Fibroblast of skin of left quadriceps (primary cell): ENCODE measurements at regions not wholly inside any gene's neighbourhood (a gene's known extent, or its start where the extent isn't known, plus 50 kb on each side); places are given as distances from the start of the nearest gene placed in this dataset.
"Not testable (repeated sequence)": the region's sequence is repeated elsewhere in the genome, so short reads cannot be mapped to it uniquely, and the experiment has no call there.

Experiments
- DNase-seq, 2 experiments: peaks; one replicate each; pipeline ENCODE4 v3.0.0-alpha.2; 2013; ENCODE audit warnings: low read depth in 2 of 2

DNA sequence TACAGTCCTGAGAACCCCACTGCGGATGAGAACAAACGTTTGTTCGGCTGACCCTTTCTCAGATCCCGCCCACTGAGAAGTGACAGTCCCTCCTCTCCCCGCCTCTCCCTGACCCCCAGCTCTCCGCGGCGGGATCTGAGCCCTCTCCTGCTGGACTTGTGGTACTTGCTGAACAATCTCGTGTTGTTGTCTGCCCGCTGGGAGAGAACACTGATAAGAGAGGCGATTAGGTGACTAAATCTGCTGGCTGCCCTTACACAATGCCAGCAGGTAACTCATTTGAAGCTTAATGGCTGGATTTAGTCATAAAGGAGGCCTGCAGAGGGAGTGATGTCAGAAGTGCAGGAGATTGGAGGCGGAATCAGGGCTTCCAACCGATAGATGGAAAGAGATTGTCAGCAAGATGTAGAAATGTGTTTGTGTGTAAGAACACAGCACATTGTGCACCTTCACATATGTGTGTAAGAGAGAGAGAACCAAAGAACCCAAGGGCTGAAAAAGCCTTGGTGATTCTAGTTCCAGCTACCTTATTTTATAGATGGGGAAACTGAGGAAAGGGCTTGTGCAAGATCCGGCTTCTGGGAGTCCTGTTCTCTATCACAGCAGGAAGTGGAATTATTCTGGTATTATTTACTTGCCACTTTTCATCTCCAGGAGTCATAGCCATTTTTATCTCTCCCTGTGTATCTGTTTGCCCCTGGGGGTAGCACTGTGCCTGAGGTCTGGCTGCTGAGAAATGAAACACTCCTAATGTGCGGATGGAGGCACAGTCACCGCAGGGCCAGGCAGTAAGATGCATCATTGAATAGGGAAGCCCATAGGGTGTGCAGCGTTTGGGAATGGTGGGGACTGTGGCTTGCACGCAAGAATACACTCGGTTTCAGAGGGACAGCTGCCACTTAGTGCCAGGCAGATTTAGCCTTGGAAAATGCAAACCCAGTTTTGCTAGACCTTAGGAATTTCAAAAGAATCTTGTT is 203.7 kb upstream of the MSX2 start:
- no peak for DNase-seq

DNA sequence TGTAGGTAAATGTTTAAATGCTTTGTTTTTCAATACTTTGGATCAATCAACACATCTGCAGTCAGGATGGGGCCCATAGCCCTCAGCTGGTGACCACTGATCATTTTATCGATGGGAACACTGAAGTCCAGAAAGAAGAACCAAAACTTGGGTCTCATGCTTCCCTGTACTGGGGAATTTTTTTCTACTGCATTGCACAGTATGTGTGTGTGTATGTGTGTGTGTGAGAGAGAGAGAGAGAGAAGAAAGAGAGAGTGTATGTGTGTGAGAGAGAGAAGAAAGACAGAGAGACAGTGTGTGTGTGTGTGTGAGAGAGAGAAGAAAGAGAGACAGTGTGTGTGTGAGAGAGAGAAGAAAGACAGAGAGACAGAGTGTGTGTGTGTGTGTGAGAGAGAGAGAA is 202.9 kb upstream of the MSX2 start:
- DNase-seq = no peak

DNA sequence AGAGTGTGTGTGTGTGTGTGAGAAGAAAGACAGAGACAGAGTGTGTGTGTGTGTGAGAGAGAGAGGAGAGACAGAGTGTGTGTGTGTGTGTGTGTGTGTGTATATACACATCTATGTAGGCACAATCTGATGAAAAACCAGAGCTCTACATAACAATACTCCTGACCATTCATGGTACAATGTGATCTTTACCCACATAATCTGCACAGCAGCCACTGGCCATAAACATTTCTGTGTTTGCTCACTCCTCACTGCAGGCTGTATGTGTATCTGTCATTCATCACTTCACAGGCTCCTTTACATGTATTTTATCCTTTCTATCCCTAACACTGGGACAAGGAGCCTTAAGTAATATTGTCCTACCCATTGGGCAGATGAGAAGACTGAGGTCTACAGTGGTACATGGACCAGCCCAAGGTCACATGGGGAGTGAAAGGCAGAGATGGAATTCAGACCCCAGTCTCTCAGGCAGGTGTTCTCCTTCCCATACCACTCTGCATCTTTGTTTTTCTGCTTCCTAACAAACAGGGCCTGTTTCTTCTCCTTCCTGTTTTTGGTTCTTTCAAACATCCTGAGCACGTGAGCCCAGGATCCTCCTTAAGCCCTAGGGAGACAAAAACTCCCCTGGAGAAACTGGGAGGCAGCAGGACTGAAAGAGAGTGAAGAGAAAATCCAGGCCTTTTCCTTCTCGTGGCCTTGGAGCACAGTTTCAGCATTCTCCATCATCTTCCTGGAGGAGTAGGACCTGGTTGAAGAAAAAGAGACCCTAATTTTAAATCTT is 201.7 kb upstream of the MSX2 start:
- DNase-seq = no peak

DNA sequence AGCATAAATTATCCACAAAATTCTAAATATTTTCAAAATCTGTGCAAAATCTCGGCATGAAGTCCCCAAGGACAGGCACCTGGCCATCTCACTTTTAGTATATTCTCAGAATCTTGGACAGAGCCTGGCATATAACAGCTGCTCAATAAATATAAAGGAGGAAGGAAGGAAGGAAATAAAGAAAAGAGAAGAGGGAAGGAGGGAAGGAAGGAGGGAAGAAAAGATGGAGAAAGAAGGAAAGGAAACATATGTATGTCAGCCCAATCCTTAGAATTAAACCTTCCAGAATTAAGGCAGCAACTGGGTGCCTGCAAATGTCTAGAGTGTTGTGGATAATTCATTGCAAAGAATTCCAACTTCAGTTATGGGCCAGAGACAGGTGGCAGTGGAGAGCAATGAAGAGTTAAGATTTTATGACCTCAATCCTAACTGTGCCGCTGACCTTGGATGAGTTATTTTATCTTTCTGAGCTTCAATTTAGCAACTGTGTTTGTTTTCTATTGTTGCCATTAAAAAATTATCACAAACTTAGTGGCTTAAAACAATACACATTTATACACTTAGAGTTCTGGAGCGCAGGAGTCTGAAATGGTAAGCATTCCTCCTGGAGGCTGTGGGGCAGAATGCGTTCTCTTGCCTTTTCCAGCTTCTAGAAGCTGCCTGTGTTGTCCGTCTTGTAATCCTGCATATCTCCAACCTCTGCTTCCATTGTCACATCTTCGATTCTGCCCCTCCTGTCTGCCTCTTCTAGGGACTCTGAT is 200.9 kb upstream of the MSX2 start:
- no peak for DNase-seq

DNA sequence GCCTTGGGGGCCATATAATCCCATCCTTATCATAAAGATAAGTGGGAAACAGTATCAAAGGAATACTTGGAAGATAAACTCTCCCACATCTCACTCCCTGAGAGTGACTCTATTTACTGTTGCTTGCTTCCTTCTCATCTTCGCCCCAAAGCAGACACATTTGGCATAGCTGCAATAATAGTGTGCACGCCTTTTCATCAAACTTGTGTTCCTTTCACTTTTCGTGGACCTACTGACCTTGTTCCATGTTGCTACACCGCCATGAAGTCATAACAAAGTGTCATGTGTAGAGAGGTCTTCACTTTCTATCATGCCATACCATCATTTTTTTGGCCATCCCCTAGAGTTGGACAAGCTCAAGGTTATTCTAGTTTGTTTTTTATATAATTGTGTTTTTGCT is 200.0 kb upstream of the MSX2 start:
- DNase-seq = no peak

DNA sequence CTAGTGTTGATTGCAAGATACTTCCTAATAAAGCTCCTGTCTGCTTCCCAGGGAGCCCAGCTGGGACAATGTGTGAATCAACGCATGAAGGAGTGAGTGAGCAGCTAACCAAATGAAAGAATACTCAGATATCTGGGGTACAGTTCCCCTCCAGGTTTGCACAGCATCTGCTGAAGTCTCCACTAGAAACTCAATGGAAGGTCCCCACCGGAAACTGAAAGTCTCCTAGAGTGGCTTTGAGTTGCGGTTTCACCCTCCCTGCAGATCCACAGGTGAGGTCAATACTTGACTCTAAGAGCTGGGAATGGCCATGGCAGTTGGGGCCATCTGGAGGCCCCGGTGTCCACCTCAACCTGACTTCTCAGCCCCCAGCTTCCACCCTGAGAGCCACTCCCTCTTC is 198.2 kb upstream of the MSX2 start:
- DNase-seq = no peak

DNA sequence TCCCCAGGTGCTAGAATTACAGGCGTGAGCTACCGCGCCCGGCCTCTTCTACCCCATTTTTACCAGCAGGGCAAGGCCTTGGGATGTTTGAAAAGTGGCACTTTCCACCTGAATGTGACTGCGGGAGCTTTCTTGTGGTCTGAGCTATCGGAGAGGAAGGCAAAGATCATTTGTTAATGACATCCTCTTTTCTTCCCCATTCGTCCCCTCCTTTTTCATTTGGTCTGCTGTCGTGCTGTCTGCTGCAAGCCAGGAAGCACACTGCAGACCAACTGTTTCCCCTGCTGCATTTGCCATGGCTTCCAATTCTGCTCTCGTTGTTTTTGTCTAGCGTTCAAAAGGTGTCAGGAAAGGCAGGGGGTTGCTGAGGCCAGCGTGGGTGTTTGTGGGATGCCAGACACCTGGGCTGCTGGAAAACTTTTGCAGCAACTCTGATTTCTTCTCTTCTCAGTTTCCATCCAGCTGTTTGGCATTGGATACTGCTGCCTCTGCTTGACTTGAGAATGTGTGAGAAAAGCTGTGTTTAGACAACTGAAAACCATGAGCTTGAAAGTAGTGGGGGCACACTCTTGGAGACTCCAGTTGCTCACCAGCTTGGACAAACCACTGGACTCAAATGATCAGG is 196.4 kb upstream of the MSX2 start:
- DNase-seq = no peak

DNA sequence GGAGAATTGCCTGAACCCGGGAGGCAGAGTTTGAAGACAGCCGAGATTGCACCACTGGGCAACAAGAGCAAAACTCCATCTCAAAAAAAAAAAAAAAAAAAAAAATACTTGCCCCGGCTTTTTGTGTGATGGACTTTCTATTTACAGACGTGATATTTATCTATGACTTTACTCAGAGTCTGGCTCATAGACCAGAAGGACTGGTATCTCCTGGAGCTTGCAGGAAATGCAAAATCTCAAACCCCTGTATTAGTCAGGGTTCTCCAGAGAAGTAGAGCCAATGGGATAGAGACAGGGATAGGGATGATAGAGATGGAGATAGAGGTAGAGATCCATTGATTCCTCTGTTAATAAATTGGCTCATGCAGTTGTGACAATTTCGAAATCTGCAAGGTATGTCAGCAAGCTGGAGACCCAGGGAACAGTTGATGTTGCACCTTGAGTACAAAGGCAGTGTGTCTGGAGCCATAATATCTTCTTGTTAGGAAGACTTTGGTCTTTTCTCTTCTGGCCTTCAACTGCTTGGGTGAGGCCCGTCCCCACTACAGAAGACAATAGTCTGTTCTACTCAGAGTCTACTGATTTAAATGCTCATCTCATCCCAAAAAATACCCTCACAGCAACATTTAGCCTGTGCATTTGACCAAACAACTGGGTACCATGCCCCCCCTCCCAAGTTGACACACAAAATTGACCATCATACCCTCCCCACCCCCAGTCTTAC is 195.4 kb upstream of the MSX2 start:
- DNase-seq = no peak

DNA sequence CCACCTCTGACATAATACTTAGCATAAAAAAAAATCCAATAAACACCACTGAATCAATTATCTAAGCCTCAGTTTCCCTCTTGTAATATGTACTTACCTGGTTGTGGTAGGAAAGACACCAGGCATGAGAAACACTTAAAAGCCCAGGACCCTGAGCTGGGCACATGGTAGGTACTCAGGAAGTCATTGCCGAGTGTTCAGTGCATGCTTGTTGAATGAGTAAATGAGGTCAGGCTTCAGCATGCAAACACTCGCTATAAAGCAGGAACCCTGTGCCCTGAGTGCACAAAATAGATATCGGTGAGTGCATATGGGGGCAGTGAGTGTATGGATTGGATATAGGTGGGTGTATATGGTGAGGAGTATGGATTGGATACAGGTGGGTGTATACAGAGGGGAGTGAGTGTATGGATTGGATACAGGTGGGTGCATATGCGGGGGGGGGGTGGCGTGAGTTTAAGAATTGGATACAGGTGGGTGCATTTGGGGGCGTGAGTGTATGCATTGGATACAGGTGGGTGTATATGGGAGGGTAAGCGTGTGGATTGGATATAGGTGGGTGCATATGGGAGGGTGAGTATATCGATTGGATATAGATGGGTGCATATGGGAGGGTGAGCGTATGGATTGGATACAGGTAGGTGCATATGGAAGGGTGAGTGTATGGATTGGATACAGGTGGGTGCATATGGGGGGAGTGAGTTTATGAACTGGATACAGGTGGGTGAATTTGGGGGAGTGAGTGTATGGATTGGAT is 194.3 kb upstream of the MSX2 start:
- no peak for DNase-seq

DNA sequence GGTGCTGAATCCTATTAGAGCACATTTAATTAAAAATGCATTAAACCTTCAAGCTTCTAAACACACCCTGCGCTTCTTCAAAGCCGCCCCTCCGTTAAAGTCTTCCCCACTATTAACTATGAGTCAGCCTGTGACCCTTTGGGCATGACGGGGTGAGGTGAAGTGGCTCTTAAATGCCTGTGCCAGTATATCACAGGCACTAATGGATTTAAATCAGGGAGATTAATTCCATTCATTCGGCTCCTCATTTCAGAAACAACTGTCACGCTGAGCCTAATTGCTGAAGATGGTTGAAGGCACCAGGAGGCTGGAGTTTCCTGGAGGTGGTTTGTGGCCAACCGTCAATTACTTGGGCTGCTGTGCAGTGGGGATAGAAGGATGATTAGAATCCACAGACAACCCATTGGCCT is 192.6 kb upstream of the MSX2 start:
- DNase-seq = no peak

DNA sequence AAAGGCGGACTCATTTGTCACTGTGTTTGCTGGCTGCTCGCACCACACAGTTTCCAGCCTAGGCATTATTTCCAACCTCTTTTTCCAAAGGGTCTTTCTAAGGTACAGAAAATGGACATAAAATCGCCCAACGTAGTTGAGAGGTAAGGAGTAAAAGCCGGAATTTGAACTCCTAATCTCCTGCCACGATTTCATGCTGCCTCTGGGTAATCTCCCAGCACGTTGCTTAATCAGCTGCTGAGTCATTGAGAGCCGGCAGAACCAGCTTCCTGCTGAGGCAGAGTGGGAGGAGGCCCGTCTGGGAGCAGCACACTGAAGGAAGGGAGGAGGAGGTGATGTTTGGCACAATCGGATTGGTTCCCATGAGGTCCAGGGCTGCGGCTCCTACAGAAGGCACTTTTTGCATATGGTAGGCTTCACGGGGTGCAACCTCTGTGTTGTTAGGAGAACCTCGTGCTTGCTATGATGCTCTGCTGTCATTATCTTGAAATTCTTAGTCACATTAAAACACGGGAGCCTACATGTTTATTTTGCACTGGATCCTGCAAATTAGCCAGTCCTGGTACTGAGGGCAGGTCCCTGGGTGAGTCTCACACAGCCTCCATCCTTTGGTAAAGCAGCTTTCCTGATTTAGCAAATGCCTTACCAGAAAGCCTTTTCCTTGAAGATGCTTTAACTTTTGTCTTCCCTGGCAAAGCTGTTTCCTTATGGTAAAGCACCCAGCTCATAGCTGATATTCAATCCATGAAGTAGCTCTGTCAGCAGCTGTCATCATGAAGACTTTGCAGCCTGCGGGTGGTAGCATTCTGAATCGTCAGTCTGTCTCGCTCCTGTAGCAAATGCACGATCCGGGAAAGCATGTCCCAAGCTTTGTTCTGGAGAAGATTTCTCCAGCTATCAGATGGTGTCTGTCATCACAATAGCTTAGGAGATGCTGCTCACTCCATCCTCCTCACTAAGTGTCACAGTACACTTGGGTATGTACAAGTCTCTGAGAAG is 191.6 kb upstream of the MSX2 start:
- peak; percentile 86 to 88 for DNase-seq

DNA sequence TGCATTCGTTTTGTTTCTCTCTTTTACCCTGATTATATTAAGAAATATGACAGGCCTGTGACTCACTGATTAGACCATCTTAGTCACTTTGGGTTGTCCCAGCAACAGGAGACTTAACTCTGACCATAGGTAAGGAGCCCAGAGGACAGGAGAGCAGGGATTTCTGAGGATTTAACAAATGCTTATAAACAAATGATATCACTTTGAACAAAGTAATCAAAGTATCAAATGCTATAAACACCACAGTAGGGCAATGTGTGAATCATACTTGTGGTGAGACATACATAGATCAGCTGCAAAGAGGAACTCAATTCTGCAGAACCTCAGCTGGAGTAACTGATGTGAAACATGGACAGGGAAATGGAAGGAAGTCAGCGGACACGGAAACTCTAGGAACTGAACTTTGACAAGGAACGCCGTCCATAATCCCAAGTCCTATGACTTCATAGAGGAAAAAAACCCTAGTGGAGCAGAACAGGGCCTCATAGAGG is 190.6 kb upstream of the MSX2 start:
- peak; percentile 40 to 41 for DNase-seq

DNA sequence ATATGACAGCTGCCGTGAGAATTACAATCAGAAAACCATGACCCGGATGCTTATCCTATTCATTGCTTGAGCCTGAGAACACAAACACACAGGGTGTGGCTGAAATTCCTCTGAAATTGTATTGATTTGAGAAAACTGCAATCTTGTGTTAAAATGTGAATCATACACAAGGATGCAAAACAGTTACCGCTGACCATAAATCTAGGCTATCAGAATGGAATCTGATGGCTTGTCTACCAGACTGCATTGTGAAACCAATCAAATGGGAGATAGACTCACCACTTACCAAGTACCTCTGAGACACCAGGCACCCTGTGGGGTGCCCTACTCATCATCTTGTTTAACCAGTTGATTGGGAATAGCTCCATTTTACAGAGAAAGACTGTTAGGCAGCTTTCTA is 188.7 kb upstream of the MSX2 start:
- no peak for DNase-seq

DNA sequence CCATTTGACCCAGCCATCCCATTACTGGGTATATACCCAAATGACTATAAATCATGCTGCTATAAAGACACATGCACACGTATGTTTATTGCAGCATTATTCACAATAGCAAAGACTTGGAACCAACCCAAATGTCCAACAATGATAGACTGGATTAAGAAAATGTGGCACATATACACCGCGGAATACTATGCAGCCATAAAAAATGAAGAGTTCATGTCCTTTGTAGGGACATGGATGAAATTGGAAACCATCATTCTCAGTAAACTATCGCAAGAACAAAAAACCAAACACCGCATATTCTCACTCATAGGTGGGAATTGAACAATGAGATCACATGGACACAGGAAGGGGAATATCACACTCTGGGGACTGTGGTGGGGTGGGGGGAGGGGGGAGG is 184.6 kb upstream of the MSX2 start:
- not testable (repeated sequence) for DNase-seq

DNA sequence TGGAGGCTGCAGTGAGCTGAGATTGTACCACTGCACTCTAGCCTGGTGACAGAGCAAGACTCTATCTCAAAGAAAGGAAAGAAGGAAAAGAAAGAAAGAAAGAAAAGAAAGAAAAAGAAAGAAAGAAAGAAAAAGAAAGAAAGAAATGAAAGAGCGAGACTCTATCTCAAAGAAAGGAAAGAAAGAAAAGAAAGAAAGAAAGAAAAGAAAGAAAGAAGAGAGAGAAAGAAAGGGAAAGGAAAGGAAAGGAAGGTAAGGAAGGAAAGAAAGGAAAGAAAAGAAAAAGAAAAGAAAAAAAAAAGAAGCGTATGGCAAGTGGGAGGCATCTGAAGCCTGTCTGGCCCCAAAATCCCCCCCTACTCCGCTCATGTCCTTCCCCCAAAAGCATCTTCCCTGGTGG is 182.3 kb upstream of the MSX2 start:
- no peak for DNase-seq

DNA sequence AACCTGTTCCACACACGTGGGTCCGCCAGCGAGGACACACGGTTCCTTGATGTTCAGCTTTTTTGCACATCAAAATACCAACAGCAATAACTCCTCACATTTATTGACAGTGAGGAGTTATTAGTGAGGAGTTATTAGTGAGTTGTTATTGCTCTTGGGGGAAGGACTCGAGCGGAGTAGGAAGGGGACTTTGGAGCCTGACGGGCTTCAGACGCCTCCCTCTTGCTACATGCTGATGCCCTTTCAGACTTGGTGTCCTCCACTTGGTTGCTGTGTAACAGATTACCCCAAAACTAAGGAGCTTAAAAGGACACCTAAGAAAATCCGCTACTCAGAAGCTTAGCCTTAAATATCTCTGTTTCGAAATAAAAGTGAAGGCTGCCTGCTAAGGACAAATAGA is 181.9 kb upstream of the MSX2 start:
- DNase-seq = no peak

DNA sequence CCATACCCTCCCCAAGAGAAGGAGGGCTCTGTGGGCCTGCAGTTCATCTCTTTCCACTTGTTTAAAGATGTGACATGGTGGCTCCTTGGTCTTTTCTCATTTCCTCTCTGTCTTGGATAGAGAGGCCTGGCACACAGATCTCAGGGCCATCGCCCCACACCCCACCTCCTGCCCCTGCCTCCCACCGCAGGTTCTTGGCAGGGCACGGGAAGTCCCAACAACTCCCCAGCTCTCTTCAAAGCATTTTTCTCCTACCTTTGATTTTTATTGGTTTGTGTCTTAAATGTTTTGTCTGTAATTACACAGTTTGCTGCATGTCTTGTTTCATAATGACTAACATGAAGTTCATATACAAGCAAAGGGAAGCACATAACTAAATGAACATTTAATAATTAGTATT is 178.5 kb upstream of the MSX2 start:
- no peak for DNase-seq

DNA sequence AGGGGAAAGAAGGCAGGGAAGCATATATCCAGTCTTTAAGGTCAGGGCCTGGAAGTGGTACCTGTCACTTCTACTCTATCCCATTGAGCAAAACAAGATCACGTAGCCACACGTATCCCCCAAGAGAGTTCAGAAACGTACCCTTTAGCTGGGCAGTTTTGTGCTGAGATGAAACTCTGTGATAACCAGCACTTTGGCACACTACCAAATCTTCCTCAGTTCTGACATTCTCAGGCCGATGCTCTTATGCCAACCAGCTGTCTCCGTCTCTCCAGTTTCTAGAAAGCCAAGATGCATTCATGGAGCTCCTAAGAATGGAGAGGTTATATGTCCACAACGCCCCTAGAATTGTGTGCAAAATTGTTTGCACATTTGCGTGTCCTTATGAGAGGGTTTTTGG is 176.6 kb upstream of the MSX2 start:
- DNase-seq = no peak

DNA sequence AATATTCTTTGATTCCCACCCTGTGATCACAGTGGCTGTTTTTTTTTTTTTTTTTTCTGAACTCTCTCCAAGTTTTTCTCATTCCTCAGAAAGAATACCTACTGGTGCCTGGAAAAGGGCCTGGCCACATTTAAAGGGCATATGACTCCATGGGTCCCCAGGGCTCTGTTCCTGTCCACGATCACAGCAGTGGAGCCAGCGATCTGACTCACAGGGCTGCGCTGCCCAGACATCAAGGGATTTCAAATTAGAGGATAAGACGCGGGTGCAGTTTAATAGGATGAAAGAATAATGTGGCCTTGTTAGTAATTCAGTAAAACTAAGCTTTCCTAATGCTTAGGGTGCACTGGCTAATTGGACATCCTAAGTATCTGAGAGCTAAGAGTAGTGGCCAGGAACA is 175.1 kb upstream of the MSX2 start:
- DNase-seq = no peak
